GM19351 (cell line): ENCODE measurements at regions not wholly inside any gene's neighbourhood (a gene's known extent, or its start where the extent isn't known, plus 50 kb on each side); places are given as distances from the start of the nearest gene placed in this dataset.

ENCODE experiments used
- ATAC-seq: cut with Tn5 transposase; IDR thresholded peaks from one replicate; pipeline ENCODE4 v1.9.1; 2021; ENCODE audit warnings: mild to moderate bottlenecking, moderate library complexity; ENCODE audit not compliant: unreplicated experiment

DNA sequence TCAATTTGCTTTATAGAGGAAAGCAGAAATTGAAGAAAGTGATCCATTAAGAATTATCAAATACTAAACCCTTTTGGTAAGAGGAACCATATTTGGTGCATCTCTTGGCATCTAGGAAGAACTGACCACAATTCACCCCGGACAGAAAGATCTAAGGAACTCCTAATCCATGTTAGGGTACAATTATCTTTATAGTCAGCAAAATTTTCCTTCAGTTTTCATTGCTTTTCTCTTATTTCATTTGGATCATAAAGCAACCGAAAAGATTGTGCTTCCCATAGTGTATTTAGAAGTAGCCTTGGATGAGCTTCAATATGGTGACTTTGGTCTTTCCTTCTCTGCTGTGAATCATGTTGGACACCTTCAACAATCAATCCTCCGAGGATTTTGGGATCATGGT lies 50.1 kb upstream of the IGFBP5 start:
- no peak for ATAC-seq
